H1 (cell line): ENCODE measurements at regions not wholly inside any gene's neighbourhood (a gene's known extent, or its start where the extent isn't known, plus 50 kb on each side); places are given as distances from the start of the nearest gene placed in this dataset.

ENCODE experiments used
- CEBPB ChIP-seq: IDR thresholded peaks from 2 replicates; pipeline ENCODE4 v1.6.1; 2012; ENCODE audit warnings: low read depth, low read length
- CHD7 ChIP-seq: fragments of 300-600 bp; sonication (generic); IDR thresholded peaks from 2 replicates; pipeline ENCODE4 v1.7.1; 2012; ENCODE audit warnings: low read length, moderate library complexity, mild to moderate bottlenecking, inconsistent platforms; ENCODE audit not compliant: insufficient replicate concordance
- NANOG ChIP-seq: IDR thresholded peaks from 2 replicates; pipeline ENCODE4 v1.6.1; 2011; ENCODE audit warnings: low read length, low read depth, mild to moderate bottlenecking, inconsistent platforms; ENCODE audit not compliant: insufficient read depth, poor library complexity, severe bottlenecking

DNA sequence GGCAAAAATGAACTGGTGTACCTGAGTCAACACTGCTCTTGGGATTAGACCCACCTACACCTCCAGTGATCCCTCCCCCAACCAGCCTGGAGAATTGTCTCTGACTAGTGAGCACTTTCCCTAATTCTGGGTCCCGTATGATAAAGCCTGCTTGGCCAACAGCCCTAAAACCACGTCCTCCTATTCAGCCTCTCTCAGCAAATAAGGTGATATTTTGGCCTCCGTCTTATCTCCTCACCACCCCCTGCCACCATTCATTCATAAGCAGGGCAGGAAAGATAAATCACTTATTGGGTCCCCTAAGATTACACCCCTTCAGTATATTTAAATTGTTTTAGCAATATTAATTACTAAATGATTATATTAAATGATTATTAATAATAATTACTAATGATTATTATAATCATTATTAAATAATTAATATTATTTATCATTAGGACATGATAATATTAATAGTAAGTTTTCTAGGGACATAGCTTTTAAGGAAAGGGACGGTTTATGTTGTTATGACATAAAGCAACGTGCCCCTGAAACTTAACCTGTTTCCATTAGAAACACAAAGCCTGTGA, 108.0 kb downstream of the DUSP10 start (continued):
- no peak for TF ChIP-seq NANOG
- TF ChIP-seq CEBPB = no peak
- TF ChIP-seq CHD7 = no peak
